HPDE6-E6E7 (cell line): ENCODE measurements at regions not wholly inside any gene's neighbourhood (a gene's known extent, or its start where the extent isn't known, plus 50 kb on each side); places are given as distances from the start of the nearest gene placed in this dataset.
"Not testable (repeated sequence)": the region's sequence is repeated elsewhere in the genome, so short reads cannot be mapped to it uniquely, and the experiment has no call there.

Experiments
- DNase-seq: peaks from one replicate; pipeline ENCODE4 v3.0.0; 2011; ENCODE audit warnings: missing footprints; ENCODE audit errors: extremely low spot score

- no peak for DNase-seq
Measured at GRCh38 chr6:80930376-80930775, 822.1 kb downstream of the TENT5A start.

- no peak for DNase-seq
Measured at GRCh38 chr6:80923816-80924215, 817.3 kb downstream of the BCKDHB start.

- DNase-seq: no peak
Measured at GRCh38 chr6:80922916-80923455, 816.5 kb downstream of the BCKDHB start.

GRCh38 chr6:80921861-80922460, 815.5 kb downstream of the BCKDHB start:
- DNase-seq: peak; percentile 4

GRCh38 chr6:80907831-80908230, 801.4 kb downstream of the BCKDHB start:
- DNase-seq: no peak

GRCh38 chr6:80903711-80904110, 797.2 kb downstream of the BCKDHB start:
- DNase-seq: no peak

- no peak for DNase-seq
Measured at GRCh38 chr6:80886475-80886874, 780.0 kb downstream of the BCKDHB start.

GRCh38 chr6:80872951-80873308, 766.5 kb downstream of the BCKDHB start:
- no peak for DNase-seq

GRCh38 chr6:80872199-80872950, 765.9 kb downstream of the BCKDHB start:
- DNase-seq: no peak

- no peak for DNase-seq
Measured at GRCh38 chr6:80862756-80863155, 756.3 kb downstream of the BCKDHB start.

- no peak for DNase-seq
Measured at GRCh38 chr6:80860107-80860506, 753.6 kb downstream of the BCKDHB start.

GRCh38 chr6:80847973-80848372, 741.5 kb downstream of the BCKDHB start:
- DNase-seq: not testable (repeated sequence)

GRCh38 chr6:80832337-80832736, 725.9 kb downstream of the BCKDHB start:
- no peak for DNase-seq

GRCh38 chr6:80793411-80793810, 686.9 kb downstream of the BCKDHB start:
- no peak for DNase-seq

- no peak for DNase-seq
Measured at GRCh38 chr6:80792151-80792550, 685.7 kb downstream of the BCKDHB start.

GRCh38 chr6:80789912-80790570, 683.6 kb downstream of the BCKDHB start:
- no peak for DNase-seq

GRCh38 chr6:80783271-80783670, 676.8 kb downstream of the BCKDHB start:
- DNase-seq: not testable (repeated sequence)

- no peak for DNase-seq
Measured at GRCh38 chr6:80771941-80772340, 665.5 kb downstream of the BCKDHB start.

- no peak for DNase-seq
Measured at GRCh38 chr6:80769106-80769505, 662.6 kb downstream of the BCKDHB start.

GRCh38 chr6:80767808-80768207, 661.3 kb downstream of the BCKDHB start:
- no peak for DNase-seq

GRCh38 chr6:80744213-80744612, 637.7 kb downstream of the BCKDHB start:
- DNase-seq: no peak

- DNase-seq: peak; percentile 10
Measured at GRCh38 chr6:80742481-80742880, 636.0 kb downstream of the BCKDHB start.

- no peak for DNase-seq
Measured at GRCh38 chr6:80733641-80734040, 627.2 kb downstream of the BCKDHB start.
